ENCODE measurements at regions not wholly inside any gene's neighbourhood (a gene's known extent, or its start where the extent isn't known, plus 50 kb on each side); places are given as distances from the start of the nearest gene placed in this dataset.

DNA sequence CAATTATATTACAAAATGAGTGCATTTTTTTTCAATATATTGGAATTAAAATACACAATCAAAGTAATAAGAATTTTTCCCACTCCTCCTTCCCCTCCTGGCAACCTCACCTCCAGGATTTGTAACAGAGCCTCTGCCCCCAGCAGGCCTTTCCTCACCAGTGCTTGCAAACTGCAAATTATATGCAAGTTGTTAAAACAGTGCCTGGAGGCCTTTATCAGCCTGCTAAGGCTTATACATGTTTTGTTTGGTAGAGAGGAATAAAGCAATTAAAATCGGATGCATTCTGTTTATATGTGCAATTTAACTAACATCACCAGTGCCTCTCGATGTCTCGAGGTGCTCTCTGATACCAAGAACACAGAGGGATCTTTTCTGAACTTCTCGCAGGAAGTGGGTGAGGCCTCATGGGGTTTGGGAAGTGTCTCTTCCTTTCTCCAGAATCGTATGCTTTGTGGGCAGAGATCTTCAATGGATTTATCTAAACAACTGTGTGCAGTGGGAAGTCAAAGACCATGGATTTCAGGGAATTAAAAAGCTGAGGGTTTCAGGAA lies 186.8 kb downstream of the CDH26 start:
- DNase-seq, result no peak
- Histone ChIP-seq H3K9me3 (no peaks in the 10 kb centered on the region), H3K27ac (no peak overlapping the region), H3K27me3 (no peaks in the 10 kb centered on the region), H3K36me3 (no peaks in the 10 kb centered on the region), H3K4me1 (ENCODE audit: insufficient read depth) (no peaks in the 10 kb centered on the region), H3K4me3 (no peak overlapping the region)
- WGBS, 3 donors, result 58 to 63% (median 58%) methylated on average over 5 of the region's 5 CpGs
- TF ChIP-seq, protein P1, sequence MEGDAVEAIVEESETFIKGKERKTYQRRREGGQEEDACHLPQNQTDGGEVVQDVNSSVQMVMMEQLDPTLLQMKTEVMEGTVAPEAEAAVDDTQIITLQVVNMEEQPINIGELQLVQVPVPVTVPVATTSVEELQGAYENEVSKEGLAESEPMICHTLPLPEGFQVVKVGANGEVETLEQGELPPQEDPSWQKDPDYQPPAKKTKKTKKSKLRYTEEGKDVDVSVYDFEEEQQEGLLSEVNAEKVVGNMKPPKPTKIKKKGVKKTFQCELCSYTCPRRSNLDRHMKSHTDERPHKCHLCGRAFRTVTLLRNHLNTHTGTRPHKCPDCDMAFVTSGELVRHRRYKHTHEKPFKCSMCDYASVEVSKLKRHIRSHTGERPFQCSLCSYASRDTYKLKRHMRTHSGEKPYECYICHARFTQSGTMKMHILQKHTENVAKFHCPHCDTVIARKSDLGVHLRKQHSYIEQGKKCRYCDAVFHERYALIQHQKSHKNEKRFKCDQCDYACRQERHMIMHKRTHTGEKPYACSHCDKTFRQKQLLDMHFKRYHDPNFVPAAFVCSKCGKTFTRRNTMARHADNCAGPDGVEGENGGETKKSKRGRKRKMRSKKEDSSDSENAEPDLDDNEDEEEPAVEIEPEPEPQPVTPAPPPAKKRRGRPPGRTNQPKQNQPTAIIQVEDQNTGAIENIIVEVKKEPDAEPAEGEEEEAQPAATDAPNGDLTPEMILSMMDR (IDR thresholded peaks at IDR 0.05), result no peak
- TF ChIP-seq EP300 (IDR thresholded peaks at IDR 0.05), result no peak
- no peak for TF ChIP-seq POLR2A (IDR thresholded peaks at IDR 0.05)
- intact Hi-C loops (cut with DNase I), result no loop called here

DNA sequence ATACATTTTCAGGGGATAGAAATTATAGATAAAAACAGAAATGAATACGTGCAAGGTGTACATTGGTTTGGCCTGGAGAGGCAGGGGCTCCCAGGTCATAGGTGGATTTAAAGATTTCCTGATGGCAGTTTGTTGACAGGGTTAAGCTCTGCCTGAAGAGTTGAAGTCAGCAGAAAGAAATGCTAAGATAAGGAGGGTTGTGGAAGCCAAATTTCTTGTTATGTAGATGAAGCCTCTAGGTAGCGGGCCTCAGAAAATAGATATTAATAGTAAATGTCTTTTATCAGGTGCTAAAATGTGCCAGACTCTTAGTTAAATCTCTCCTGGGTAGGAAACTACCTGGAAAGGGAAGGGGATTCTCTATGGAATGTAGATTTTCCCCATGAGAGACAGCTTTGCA lies 188.8 kb downstream of the CDH26 start:
- H3K4me3 ChIP-seq, result no peak overlapping the region
- intact Hi-C loops (cut with DNase I), result no loop called here
- 88 to 97% (median 95%) methylated on average over 2 of the region's 2 CpGs for WGBS, 3 donors
- no peaks in the 10 kb centered on the region for H3K36me3 ChIP-seq
- DNase-seq, result no peak
- H3K27me3 ChIP-seq, result no peaks in the 10 kb centered on the region
- H3K9me3 ChIP-seq, result no peaks in the 10 kb centered on the region
- no peaks in the 10 kb centered on the region for H3K4me1 ChIP-seq (ENCODE audit: insufficient read depth)
- TF ChIP-seq EP300 (IDR thresholded peaks at IDR 0.05) (no peak), POLR2A (IDR thresholded peaks at IDR 0.05) (no peak)
- TF ChIP-seq, protein P1 (IDR thresholded peaks at IDR 0.05), result no peak
- H3K27ac ChIP-seq, result no peak overlapping the region

DNA sequence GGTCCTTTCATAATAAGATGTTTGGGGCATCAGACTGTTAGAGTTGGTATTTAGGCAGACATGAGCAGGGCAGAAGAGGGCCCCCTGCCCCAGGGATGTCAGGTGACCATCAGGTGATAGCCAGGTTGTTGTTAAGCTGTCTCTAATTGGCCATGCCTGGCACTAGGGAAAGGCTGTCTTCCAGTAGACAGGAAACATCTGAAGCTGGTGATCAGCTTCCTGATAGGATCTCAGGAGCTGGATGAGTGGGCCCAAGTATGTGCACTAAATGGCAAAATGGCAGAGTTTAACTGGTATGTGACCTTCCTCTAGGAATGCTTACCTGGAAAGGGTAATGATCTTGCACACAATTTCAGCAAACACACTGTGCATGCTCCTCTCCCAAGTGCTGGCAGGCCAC lies 190.7 kb downstream of the CDH26 start:
- intact Hi-C loops (cut with DNase I), result no loop called here
- TF ChIP-seq POLR2A (IDR thresholded peaks at IDR 0.05), result no peak
- TF ChIP-seq EP300 (IDR thresholded peaks at IDR 0.05), result no peak
- TF ChIP-seq, protein P1 (IDR thresholded peaks at IDR 0.05), result no peak
- no peaks in the 10 kb centered on the region for H3K4me1 ChIP-seq (ENCODE audit: insufficient read depth)
- no peaks in the 10 kb centered on the region for H3K27me3 ChIP-seq
- H3K9me3 ChIP-seq, result no peaks in the 10 kb centered on the region
- no peak for DNase-seq
- H3K4me3 ChIP-seq, result no peak overlapping the region
- no peaks in the 10 kb centered on the region for H3K36me3 ChIP-seq
- no peak overlapping the region for H3K27ac ChIP-seq

DNA sequence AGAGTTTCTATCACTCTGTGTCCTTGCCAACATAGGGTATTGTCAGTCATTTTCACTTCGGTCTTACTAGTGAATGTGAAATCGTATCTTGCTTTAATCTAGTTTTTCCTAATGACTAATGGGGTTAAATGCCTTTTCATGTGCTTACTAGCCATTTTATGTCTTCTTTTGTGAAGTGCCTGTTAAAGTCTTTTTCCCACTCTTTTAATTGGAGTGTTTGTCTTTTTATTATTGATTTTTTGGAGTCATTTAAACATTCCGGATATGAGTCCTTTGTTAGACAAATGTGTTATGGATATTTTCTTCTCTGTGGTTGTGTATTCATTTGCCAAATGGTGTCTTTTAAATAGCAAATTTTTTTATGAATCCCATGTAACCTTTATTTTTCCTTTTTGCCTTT lies 194.6 kb downstream of the CDH26 start:
- Histone ChIP-seq H3K4me3 (no peak overlapping the region), H3K27me3 (no peaks in the 10 kb centered on the region), H3K27ac (no peak overlapping the region), H3K4me1 (ENCODE audit: insufficient read depth) (no peaks in the 10 kb centered on the region), H3K9me3 (no peaks in the 10 kb centered on the region), H3K36me3 (no peaks in the 10 kb centered on the region)
- TF ChIP-seq EP300 (IDR thresholded peaks at IDR 0.05), result no peak
- DNase-seq, result no peak
- WGBS, 3 donors, result 55 to 83% (median 63%) methylated on average over 3 of the region's 3 CpGs
- intact Hi-C loops (cut with DNase I), result no loop called here

DNA sequence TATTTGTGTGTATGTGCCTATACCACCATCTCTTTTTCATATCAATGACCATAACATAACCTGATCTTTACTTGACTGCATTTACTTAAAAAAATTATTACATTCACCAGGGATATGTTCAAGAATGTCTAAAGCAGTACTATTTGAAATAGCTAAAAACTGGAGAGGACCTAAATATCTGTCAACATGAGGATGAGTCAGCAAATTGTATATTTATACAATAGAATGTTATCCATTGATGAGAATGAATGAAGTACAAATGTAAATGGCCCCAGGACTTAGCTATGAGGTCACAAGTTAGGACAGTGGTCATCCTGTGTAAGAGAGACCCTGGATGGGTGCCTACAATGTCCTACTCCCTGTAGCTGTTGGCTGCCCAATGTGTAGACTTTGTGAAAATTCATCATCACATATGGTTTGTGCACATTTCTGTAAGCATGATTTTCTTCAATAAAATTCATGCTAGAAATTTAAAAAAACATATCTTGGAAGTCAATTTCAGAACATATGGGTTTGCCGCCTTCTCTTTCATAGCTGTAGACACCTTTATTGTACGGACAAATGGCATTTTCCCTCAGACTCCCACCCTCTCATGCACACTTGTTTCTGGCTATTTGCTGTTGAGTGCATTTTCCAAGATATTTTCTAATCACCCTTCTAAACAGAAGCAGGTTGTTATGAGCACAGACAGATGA lies 202.4 kb downstream of the CDH26 start:
- WGBS, 3 donors, result 67 to 94% (median 92%) methylated on average over 2 of the region's 2 CpGs
- DNase-seq, result no peak
- Histone ChIP-seq H3K4me1 (ENCODE audit: insufficient read depth) (no peaks in the 10 kb centered on the region), H3K9me3 (no peaks in the 10 kb centered on the region), H3K27ac (no peak overlapping the region), H3K27me3 (no peaks in the 10 kb centered on the region), H3K4me3 (no peak overlapping the region), H3K36me3 (no peaks in the 10 kb centered on the region)
- intact Hi-C loops (cut with DNase I), result no loop called here
- TF ChIP-seq POLR2A (IDR thresholded peaks at IDR 0.05) (no peak), EP300 (IDR thresholded peaks at IDR 0.05) (no peak)
- TF ChIP-seq, protein P1 (IDR thresholded peaks at IDR 0.05), result no peak
